SU-DHL-6 (cell line): ENCODE measurements at regions not wholly inside any gene's neighbourhood (a gene's known extent, or its start where the extent isn't known, plus 50 kb on each side); places are given as distances from the start of the nearest gene placed in this dataset.

ENCODE experiments used
- H2AFZ ChIP-seq: fragments of 200-600 bp; sonication (generic); 2 replicates; pipeline ENCODE4 v1.6.1; 2014; ENCODE audit warnings: low read depth, mild to moderate bottlenecking, moderate library complexity, mixed read lengths, antibody characterized with exemption, low read length; ENCODE audit not compliant: severe bottlenecking
- H3F3A ChIP-seq: fragments of 200-600 bp; shearing (Covaris generic); 2 replicates; pipeline ENCODE4 v1.6.0; 2016; ENCODE audit warnings: antibody characterized with exemption, mild to moderate bottlenecking; ENCODE audit not compliant: insufficient read depth
- H3K27ac ChIP-seq: fragments of 200-600 bp; sonication (generic); 2 replicates; pipeline ENCODE4 v1.5.1; 2016; ENCODE audit warnings: low read depth, mild to moderate bottlenecking, low read length, moderate library complexity, mixed read lengths
- H3K27me3 ChIP-seq: fragments of 200-600 bp; sonication (generic), shearing (Covaris generic); 2 replicates; pipeline ENCODE4 v1.6.0; 2014; ENCODE audit warnings: mild to moderate bottlenecking, low read length
- H3K36me3 ChIP-seq: fragments of 200-600 bp; sonication (generic); 2 replicates; pipeline ENCODE4 v1.6.1; 2014; ENCODE audit warnings: mild to moderate bottlenecking, low read length, mixed read lengths
- H3K4me2 ChIP-seq: fragments of 300-600, 200-600 bp; shearing (Covaris generic), sonication (generic); 2 replicates; pipeline ENCODE4 v1.6.0; 2014; ENCODE audit warnings: low read length, low read depth, mild to moderate bottlenecking; ENCODE audit not compliant: poor library complexity, severe bottlenecking
- H3K4me3 ChIP-seq: fragments of 200-600 bp; sonication (generic); 2 replicates; pipeline ENCODE4 v1.5.1; 2014; ENCODE audit warnings: antibody characterized with exemption, low read length, mild to moderate bottlenecking, mixed read lengths; ENCODE audit not compliant: insufficient read depth, poor library complexity, severe bottlenecking
- H3K79me2 ChIP-seq: fragments of 200-600 bp; sonication (generic); 2 replicates; pipeline ENCODE4 v1.6.1; 2014; ENCODE audit warnings: mild to moderate bottlenecking, low read length, moderate library complexity; ENCODE audit not compliant: insufficient read depth
- H3K9ac ChIP-seq: fragments of 200-600 bp; sonication (generic); 2 replicates; pipeline ENCODE4 v1.7.0; 2014; ENCODE audit warnings: mild to moderate bottlenecking, low read length
- H3K9me2 ChIP-seq: fragments of 200-600 bp; sonication (generic); replicated peaks from 2 replicates; pipeline ENCODE4 v1.6.1; 2014; ENCODE audit warnings: low read length; ENCODE audit not compliant: insufficient read depth
- H3K9me3 ChIP-seq: fragments of 200-600 bp; sonication (generic); 2 replicates; pipeline ENCODE4 v1.6.1; 2014; ENCODE audit warnings: low read length, mixed read lengths; ENCODE audit not compliant: insufficient read depth
- H4K20me1 ChIP-seq: fragments of 200-600 bp; sonication (generic); 2 replicates; pipeline ENCODE4 v1.6.1; 2014; ENCODE audit warnings: low read depth, mild to moderate bottlenecking, antibody characterized with exemption, low read length, moderate library complexity, mixed read lengths
- CTCF ChIP-seq: fragments of 200-600 bp; sonication (generic); IDR thresholded peaks from one replicate; pipeline ENCODE4 v1.5.1; 2017; ENCODE audit warnings: antibody characterized with exemption, mild to moderate bottlenecking, low read length, moderate library complexity; ENCODE audit not compliant: insufficient read depth, poor library complexity, severe bottlenecking
- EZH2phosphoT487 ChIP-seq: fragments of 200-600 bp; sonication (generic), shearing (Covaris generic); conservative IDR thresholded peaks from 2 replicates; pipeline ENCODE4 v1.6.1; 2018; ENCODE audit warnings: mild to moderate bottlenecking, antibody characterized with exemption, low read length, moderate library complexity, mixed read lengths

GRCh38 chr20:52280407-52280806 lies 88.8 kb upstream of the ZFP64 start:
- Histone ChIP-seq H3K9me2 (no peaks in the 10 kb centered on the region), H3K27me3 (no peaks in the 10 kb centered on the region), H3K36me3 (no peaks in the 10 kb centered on the region), H3K4me2 (no peak overlapping the region), H3K79me2 (no peaks in the 10 kb centered on the region), H3F3A (no peaks in the 10 kb centered on the region), H4K20me1 (no peaks in the 10 kb centered on the region), H3K27ac (no peak overlapping the region), H2AFZ (no peak overlapping the region), H3K9me3 (no peaks in the 10 kb centered on the region), H3K4me3 (no peak overlapping the region), H3K9ac (no peak overlapping the region)
- TF ChIP-seq EZH2phosphoT487 (no peak), CTCF (no peak)

DNA sequence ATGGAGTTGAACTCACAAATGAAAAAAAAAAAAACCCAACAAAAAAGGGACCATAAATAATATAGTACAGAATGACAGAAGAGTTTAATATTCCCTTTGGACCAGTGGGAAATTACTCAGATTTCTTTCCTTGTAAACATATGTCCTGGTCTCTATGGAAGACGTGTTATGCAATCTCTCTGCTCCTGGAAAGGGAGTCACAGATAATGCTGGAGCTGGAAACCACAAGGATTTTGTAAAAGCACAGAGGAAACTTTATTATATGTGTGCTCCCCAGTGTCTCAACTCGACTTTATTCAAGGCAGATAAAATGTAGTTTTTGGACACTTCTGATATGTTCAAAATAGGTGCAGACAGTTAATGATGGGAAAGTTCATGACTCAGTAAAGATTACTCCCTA lies 88.1 kb upstream of the ZFP64 start:
- Histone ChIP-seq H3K27me3 (no peaks in the 10 kb centered on the region), H3K9me2 (no peaks in the 10 kb centered on the region), H3K79me2 (no peaks in the 10 kb centered on the region), H3K36me3 (no peaks in the 10 kb centered on the region), H2AFZ (no peak overlapping the region), H4K20me1 (no peaks in the 10 kb centered on the region), H3K9ac (no peak overlapping the region), H3K4me2 (no peak overlapping the region), H3K4me3 (no peak overlapping the region), H3K9me3 (no peaks in the 10 kb centered on the region), H3F3A (no peaks in the 10 kb centered on the region), H3K27ac (no peak overlapping the region)
- no peak for TF ChIP-seq CTCF
- TF ChIP-seq EZH2phosphoT487 = no peak

GRCh38 chr20:52275181-52275691 lies 83.7 kb upstream of the ZFP64 start:
- Histone ChIP-seq H3K79me2 (no peaks in the 10 kb centered on the region), H3K9me2 (no peaks in the 10 kb centered on the region), H3K4me3 (no peak overlapping the region), H3F3A (no peaks in the 10 kb centered on the region), H3K27ac (no peak overlapping the region), H3K27me3 (no peaks in the 10 kb centered on the region), H2AFZ (no peak overlapping the region), H3K9me3 (no peaks in the 10 kb centered on the region), H3K4me2 (no peak overlapping the region), H4K20me1 (no peaks in the 10 kb centered on the region), H3K36me3 (no peaks in the 10 kb centered on the region), H3K9ac (no peak overlapping the region)
- TF ChIP-seq CTCF (no peak), EZH2phosphoT487 (no peak)

GRCh38 chr20:52270696-52271095 lies 79.1 kb upstream of the ZFP64 start:
- H2AFZ ChIP-seq = no peak overlapping the region
- TF ChIP-seq CTCF = no peak
- no peak for TF ChIP-seq EZH2phosphoT487
- no peak overlapping the region for H3K9ac ChIP-seq
- H3K9me2 ChIP-seq = no peaks in the 10 kb centered on the region
- no peaks in the 10 kb centered on the region for H4K20me1 ChIP-seq
- no peak overlapping the region for H3K4me3 ChIP-seq
- no peaks in the 10 kb centered on the region for H3K79me2 ChIP-seq
- no peak overlapping the region for H3K27ac ChIP-seq
- H3K4me2 ChIP-seq = no peak overlapping the region
- H3F3A ChIP-seq = no peaks in the 10 kb centered on the region
- no peaks in the 10 kb centered on the region for H3K9me3 ChIP-seq
- no peaks in the 10 kb centered on the region for H3K27me3 ChIP-seq
- H3K36me3 ChIP-seq = no peaks in the 10 kb centered on the region
